ENCODE measurements at regions not wholly inside any gene's neighbourhood (a gene's known extent, or its start where the extent isn't known, plus 50 kb on each side); places are given as distances from the start of the nearest gene placed in this dataset.

- Histone ChIP-seq H3K4me3 (ENCODE audit: low read depth in 1 of 2, low read length in 2 of 2) (no peak overlapping the region), H3K9me3 (ENCODE audit: control insufficient read depth in 1 of 2, low read length in 2 of 2) (no peaks in the 10 kb centered on the region), H3K27me3 (ENCODE audit: low read depth, low read length) (no peaks in the 10 kb centered on the region), H3K36me3 (ENCODE audit: control insufficient read depth in 1 of 2, insufficient read depth in 2 of 2, low read length in 2 of 2) (no peaks in the 10 kb centered on the region), H3K27ac (ENCODE audit: low read length) (no peak overlapping the region), H3K4me1 (ENCODE audit: control insufficient read depth in 1 of 2, insufficient read depth in 2 of 2, low read length in 2 of 2) (no peaks in the 10 kb centered on the region)
Measured at GRCh38 chr7:96527133-96527827, 182.4 kb downstream of the SEM1 start.

GRCh38 chr7:96526496-96526895 is 183.2 kb downstream of the SEM1 start:
- Histone ChIP-seq H3K27me3 (ENCODE audit: low read depth, low read length) (no peaks in the 10 kb centered on the region), H3K4me3 (ENCODE audit: low read depth in 1 of 2, low read length in 2 of 2) (no peak overlapping the region), H3K9me3 (ENCODE audit: control insufficient read depth in 1 of 2, low read length in 2 of 2) (no peaks in the 10 kb centered on the region), H3K27ac (ENCODE audit: low read length) (no peak overlapping the region), H3K36me3 (ENCODE audit: control insufficient read depth in 1 of 2, insufficient read depth in 2 of 2, low read length in 2 of 2) (no peaks in the 10 kb centered on the region), H3K4me1 (ENCODE audit: control insufficient read depth in 1 of 2, insufficient read depth in 2 of 2, low read length in 2 of 2) (no peaks in the 10 kb centered on the region)

- H3K27ac ChIP-seq (ENCODE audit: low read length) = no peak overlapping the region
- no peak overlapping the region for H3K4me3 ChIP-seq (ENCODE audit: low read depth in 1 of 2, low read length in 2 of 2)
- H3K27me3 ChIP-seq (ENCODE audit: low read depth, low read length) = no peaks in the 10 kb centered on the region
- H3K9me3 ChIP-seq (ENCODE audit: control insufficient read depth in 1 of 2, low read length in 2 of 2) = no peaks in the 10 kb centered on the region
- H3K36me3 ChIP-seq (ENCODE audit: control insufficient read depth in 1 of 2, insufficient read depth in 2 of 2, low read length in 2 of 2) = no peaks in the 10 kb centered on the region
- no peaks in the 10 kb centered on the region for H3K4me1 ChIP-seq (ENCODE audit: control insufficient read depth in 1 of 2, insufficient read depth in 2 of 2, low read length in 2 of 2)
Measured at GRCh38 chr7:96521068-96521894, 188.4 kb downstream of the SEM1 start.

GRCh38 chr7:96508371-96508770 is 186.5 kb upstream of the SLC25A13 start:
- Histone ChIP-seq H3K36me3 (ENCODE audit: control insufficient read depth in 1 of 2, insufficient read depth in 2 of 2, low read length in 2 of 2) (no peaks in the 10 kb centered on the region), H3K4me3 (ENCODE audit: low read depth in 1 of 2, low read length in 2 of 2) (no peak overlapping the region), H3K9me3 (ENCODE audit: control insufficient read depth in 1 of 2, low read length in 2 of 2) (no peaks in the 10 kb centered on the region), H3K27ac (ENCODE audit: low read length) (no peak overlapping the region), H3K4me1 (ENCODE audit: control insufficient read depth in 1 of 2, insufficient read depth in 2 of 2, low read length in 2 of 2) (no peaks in the 10 kb centered on the region), H3K27me3 (ENCODE audit: low read depth, low read length) (no peaks in the 10 kb centered on the region)

DNA sequence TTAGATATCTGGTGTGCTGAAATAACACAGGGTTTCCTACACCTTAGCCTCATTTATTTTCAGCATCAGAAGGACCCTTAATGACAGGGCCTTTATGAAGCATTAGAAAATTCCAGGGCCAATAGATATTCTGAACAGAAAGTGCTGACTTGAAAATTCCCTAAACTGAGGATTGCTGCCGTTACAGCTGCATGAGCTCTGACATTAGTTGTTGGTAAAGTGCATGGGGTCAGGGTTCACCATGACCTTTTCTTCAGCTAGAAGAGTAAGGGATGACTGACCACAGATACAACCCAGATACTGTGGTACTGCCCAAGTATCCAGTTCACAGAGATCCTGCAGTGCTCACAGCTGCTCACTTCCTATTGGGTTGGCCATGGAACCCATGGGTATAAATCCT is 181.7 kb upstream of the SLC25A13 start:
- Histone ChIP-seq H3K27ac (ENCODE audit: low read length) (no peak overlapping the region), H3K4me3 (ENCODE audit: low read depth in 1 of 2, low read length in 2 of 2) (no peak overlapping the region), H3K4me1 (ENCODE audit: control insufficient read depth in 1 of 2, insufficient read depth in 2 of 2, low read length in 2 of 2) (no peaks in the 10 kb centered on the region), H3K36me3 (ENCODE audit: control insufficient read depth in 1 of 2, insufficient read depth in 2 of 2, low read length in 2 of 2) (no peaks in the 10 kb centered on the region), H3K9me3 (ENCODE audit: control insufficient read depth in 1 of 2, low read length in 2 of 2) (no peaks in the 10 kb centered on the region), H3K27me3 (ENCODE audit: low read depth, low read length) (no peaks in the 10 kb centered on the region)

DNA sequence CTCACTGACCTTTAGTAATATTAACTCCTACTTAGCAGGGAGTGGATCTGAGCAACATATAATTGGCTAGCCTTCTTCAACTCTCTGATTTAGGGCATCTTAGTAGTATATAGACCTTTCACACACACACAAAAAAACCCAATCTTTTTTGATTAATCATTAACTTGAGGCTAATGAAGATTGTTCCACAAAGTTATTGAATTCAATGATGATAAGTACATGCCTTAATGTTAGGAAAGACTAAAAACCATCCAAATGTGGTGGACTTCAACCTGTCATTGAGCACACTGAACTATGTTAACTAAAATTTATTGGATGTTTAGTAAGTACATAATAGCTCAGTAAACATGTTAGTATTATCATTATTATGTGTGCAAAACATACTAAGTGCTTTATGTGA is 179.4 kb upstream of the SLC25A13 start:
- no peaks in the 10 kb centered on the region for H3K27me3 ChIP-seq (ENCODE audit: low read depth, low read length)
- no peak overlapping the region for H3K4me3 ChIP-seq (ENCODE audit: low read depth in 1 of 2, low read length in 2 of 2)
- H3K36me3 ChIP-seq (ENCODE audit: control insufficient read depth in 1 of 2, insufficient read depth in 2 of 2, low read length in 2 of 2) = no peaks in the 10 kb centered on the region
- no peaks in the 10 kb centered on the region for H3K4me1 ChIP-seq (ENCODE audit: control insufficient read depth in 1 of 2, insufficient read depth in 2 of 2, low read length in 2 of 2)
- H3K27ac ChIP-seq (ENCODE audit: low read length) = no peak overlapping the region
- H3K9me3 ChIP-seq (ENCODE audit: control insufficient read depth in 1 of 2, low read length in 2 of 2) = no peaks in the 10 kb centered on the region

DNA sequence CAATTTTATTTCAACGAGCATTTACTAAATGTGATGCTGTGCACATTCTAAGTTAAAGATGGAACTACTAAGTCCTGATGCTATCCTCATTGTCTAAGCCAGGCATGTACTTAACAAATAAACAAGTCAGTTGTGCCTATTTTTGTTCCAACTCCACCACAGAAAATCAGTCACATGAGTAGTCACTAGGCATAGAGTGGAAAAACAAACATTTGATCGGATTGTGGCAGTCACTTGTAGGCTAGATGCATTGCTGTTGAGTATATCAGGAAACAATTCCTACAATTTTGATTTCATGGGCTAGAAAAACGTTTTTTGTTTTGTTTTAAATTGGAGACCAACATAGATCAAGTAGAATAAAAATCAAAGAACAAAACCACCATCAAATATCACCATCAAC is 177.6 kb upstream of the SLC25A13 start:
- no peaks in the 10 kb centered on the region for H3K9me3 ChIP-seq (ENCODE audit: control insufficient read depth in 1 of 2, low read length in 2 of 2)
- no peaks in the 10 kb centered on the region for H3K4me1 ChIP-seq (ENCODE audit: control insufficient read depth in 1 of 2, insufficient read depth in 2 of 2, low read length in 2 of 2)
- no peak overlapping the region for H3K4me3 ChIP-seq (ENCODE audit: low read depth in 1 of 2, low read length in 2 of 2)

GRCh38 chr7:96497567-96497966 is 175.7 kb upstream of the SLC25A13 start:
- Histone ChIP-seq H3K9me3 (ENCODE audit: control insufficient read depth in 1 of 2, low read length in 2 of 2) (no peaks in the 10 kb centered on the region), H3K4me1 (ENCODE audit: control insufficient read depth in 1 of 2, insufficient read depth in 2 of 2, low read length in 2 of 2) (no peaks in the 10 kb centered on the region), H3K36me3 (ENCODE audit: control insufficient read depth in 1 of 2, insufficient read depth in 2 of 2, low read length in 2 of 2) (no peaks in the 10 kb centered on the region), H3K4me3 (ENCODE audit: low read depth in 1 of 2, low read length in 2 of 2) (no peak overlapping the region), H3K27me3 (ENCODE audit: low read depth, low read length) (no peaks in the 10 kb centered on the region), H3K27ac (ENCODE audit: low read length) (no peak overlapping the region)

More for the DNA sequence above, 177.6 kb upstream of the SLC25A13 start:
- no peak overlapping the region for H3K27ac ChIP-seq (ENCODE audit: low read length)
- H3K36me3 ChIP-seq (ENCODE audit: control insufficient read depth in 1 of 2, insufficient read depth in 2 of 2, low read length in 2 of 2) = no peaks in the 10 kb centered on the region
- no peaks in the 10 kb centered on the region for H3K27me3 ChIP-seq (ENCODE audit: low read depth, low read length)

GRCh38 chr7:96495751-96496216 is 173.9 kb upstream of the SLC25A13 start:
- no peaks in the 10 kb centered on the region for H3K4me1 ChIP-seq (ENCODE audit: control insufficient read depth in 1 of 2, insufficient read depth in 2 of 2, low read length in 2 of 2)
- H3K4me3 ChIP-seq (ENCODE audit: low read depth in 1 of 2, low read length in 2 of 2) = no peak overlapping the region
- H3K9me3 ChIP-seq (ENCODE audit: control insufficient read depth in 1 of 2, low read length in 2 of 2) = no peaks in the 10 kb centered on the region
- H3K36me3 ChIP-seq (ENCODE audit: control insufficient read depth in 1 of 2, insufficient read depth in 2 of 2, low read length in 2 of 2) = no peaks in the 10 kb centered on the region
- H3K27me3 ChIP-seq (ENCODE audit: low read depth, low read length) = no peaks in the 10 kb centered on the region
- no peak overlapping the region for H3K27ac ChIP-seq (ENCODE audit: low read length)

DNA sequence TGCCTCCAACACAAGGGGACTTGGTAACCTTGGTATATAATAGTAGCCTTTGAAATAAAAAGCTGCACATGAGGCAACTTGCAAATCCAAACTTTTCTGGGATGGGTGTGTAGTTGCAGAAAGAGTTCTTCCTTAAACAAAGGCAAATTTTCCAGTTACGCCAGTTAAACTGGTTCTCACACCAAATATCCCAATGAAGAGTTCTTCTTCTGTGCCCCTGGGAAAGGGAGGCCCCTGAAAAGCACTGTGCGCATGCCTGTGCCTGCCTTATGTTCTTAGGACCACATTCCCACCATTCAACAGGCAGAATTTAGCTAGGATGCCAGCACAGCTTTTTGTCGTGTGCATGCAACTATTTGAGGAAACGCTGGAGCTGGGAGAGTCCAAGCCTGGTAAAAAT is 164.8 kb upstream of the SLC25A13 start:
- no peaks in the 10 kb centered on the region for H3K36me3 ChIP-seq (ENCODE audit: control insufficient read depth in 1 of 2, insufficient read depth in 2 of 2, low read length in 2 of 2)
- H3K4me3 ChIP-seq (ENCODE audit: low read depth in 1 of 2, low read length in 2 of 2) = no peak overlapping the region
- H3K4me1 ChIP-seq (ENCODE audit: control insufficient read depth in 1 of 2, insufficient read depth in 2 of 2, low read length in 2 of 2) = no peaks in the 10 kb centered on the region
- no peaks in the 10 kb centered on the region for H3K27me3 ChIP-seq (ENCODE audit: low read depth, low read length)
- no peaks in the 10 kb centered on the region for H3K9me3 ChIP-seq (ENCODE audit: control insufficient read depth in 1 of 2, low read length in 2 of 2)
- no peak overlapping the region for H3K27ac ChIP-seq (ENCODE audit: low read length)

DNA sequence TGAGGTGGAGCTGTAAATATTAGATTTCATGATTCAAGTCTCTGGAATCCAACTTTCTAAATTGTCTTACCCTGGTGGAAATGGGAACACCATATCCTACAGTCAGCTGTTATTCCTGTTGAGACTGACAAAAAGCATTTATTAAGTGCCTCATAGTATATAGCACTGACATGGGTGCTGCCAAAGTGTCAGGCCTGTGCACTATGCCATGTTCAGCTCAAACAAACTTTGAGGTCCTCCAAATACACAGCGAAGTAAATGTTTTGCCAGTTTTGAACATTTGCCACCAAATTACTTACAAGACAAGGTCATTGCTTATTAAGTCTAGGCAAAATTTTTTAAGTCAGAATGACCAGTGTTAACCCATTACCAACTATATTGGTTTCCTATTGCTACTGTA is 162.9 kb upstream of the SLC25A13 start:
- no peak overlapping the region for H3K4me3 ChIP-seq (ENCODE audit: low read depth in 1 of 2, low read length in 2 of 2)
- H3K27ac ChIP-seq (ENCODE audit: low read length) = no peak overlapping the region
- no peaks in the 10 kb centered on the region for H3K9me3 ChIP-seq (ENCODE audit: control insufficient read depth in 1 of 2, low read length in 2 of 2)
- no peaks in the 10 kb centered on the region for H3K27me3 ChIP-seq (ENCODE audit: low read depth, low read length)
- H3K4me1 ChIP-seq (ENCODE audit: control insufficient read depth in 1 of 2, insufficient read depth in 2 of 2, low read length in 2 of 2) = no peaks in the 10 kb centered on the region
- H3K36me3 ChIP-seq (ENCODE audit: control insufficient read depth in 1 of 2, insufficient read depth in 2 of 2, low read length in 2 of 2) = no peaks in the 10 kb centered on the region

Measured in muscle layer of duodenum (tissue), 2 donors.